ENCODE measurements at regions not wholly inside any gene's neighbourhood (a gene's known extent, or its start where the extent isn't known, plus 50 kb on each side); places are given as distances from the start of the nearest gene placed in this dataset.
"Not testable (repeated sequence)": the region's sequence is repeated elsewhere in the genome, so short reads cannot be mapped to it uniquely, and the experiment has no call there.

GRCh38 chr12:100083308-100083707 is 59.4 kb downstream of the BLTP3B start:
- no peak overlapping the region for H3K4me3 ChIP-seq
- no peaks in the 10 kb centered on the region for H3K27me3 ChIP-seq
- no peak for DNase-seq (ENCODE audit: low spot score in 2 of 2)
- peaks cover 0 to 70% (median 9%) of the 10 kb centered on the region in 3 donors for H3K36me3 ChIP-seq
- H3K9me3 ChIP-seq, result no peaks in the 10 kb centered on the region
- WGBS, 2 donors, result 95% methylated on average over 2 of the region's 2 CpGs
- H3K4me1 ChIP-seq, result no peaks in the 10 kb centered on the region
- TF ChIP-seq POLR2A (IDR thresholded peaks at IDR 0.05), result no peak
- TF ChIP-seq EP300 (IDR thresholded peaks at IDR 0.05), result no peak
- TF ChIP-seq CTCF (IDR thresholded peaks at IDR 0.05), result no peak
- no peak overlapping the region for H3K27ac ChIP-seq

GRCh38 chr12:100078777-100079176 is 63.9 kb downstream of the BLTP3B start:
- not testable (repeated sequence) for H3K27ac ChIP-seq; DNase-seq (ENCODE audit: low spot score in 2 of 2); H3K27me3 ChIP-seq; H3K9me3 ChIP-seq; H3K4me1 ChIP-seq; H3K4me3 ChIP-seq
- 85 to 97% methylated on average over 3 of the region's 3 CpGs for WGBS, 2 donors
- peaks cover 0 to 85% (median 5%) of the 10 kb centered on the region in 3 donors for H3K36me3 ChIP-seq

GRCh38 chr12:100077367-100077766 is 65.3 kb downstream of the BLTP3B start:
- H3K27ac ChIP-seq, result no peak overlapping the region
- H3K4me3 ChIP-seq, result no peak overlapping the region
- WGBS, 2 donors, result 65 to 68% methylated on average over 3 of the region's 3 CpGs
- no peaks in the 10 kb centered on the region for H3K4me1 ChIP-seq
- TF ChIP-seq CTCF (IDR thresholded peaks at IDR 0.05) (no peak), EP300 (IDR thresholded peaks at IDR 0.05) (no peak), POLR2A (IDR thresholded peaks at IDR 0.05) (no peak)
- no peaks in the 10 kb centered on the region for H3K27me3 ChIP-seq
- peak in 1 of 2 donors; percentile 15 for DNase-seq (ENCODE audit: low spot score in 2 of 2)
- H3K36me3 ChIP-seq, result peaks cover 0 to 74% (median 0%) of the 10 kb centered on the region in 3 donors
- peaks cover 0 to 4% (median 0%) of the 10 kb centered on the region in 4 donors for H3K9me3 ChIP-seq

- DNase-seq (ENCODE audit: low spot score in 2 of 2), result no peak
- peaks cover 0 to 72% (median 0%) of the 10 kb centered on the region in 3 donors for H3K36me3 ChIP-seq
- TF ChIP-seq EP300 (IDR thresholded peaks at IDR 0.05) (no peak), CTCF (IDR thresholded peaks at IDR 0.05) (no peak), POLR2A (IDR thresholded peaks at IDR 0.05) (no peak)
- H3K4me3 ChIP-seq, result no peak overlapping the region
- H3K27ac ChIP-seq, result no peak overlapping the region
- no peaks in the 10 kb centered on the region for H3K27me3 ChIP-seq
- 95 to 97% methylated on average over 2 of the region's 2 CpGs for WGBS, 2 donors
- peaks cover 0 to 4% (median 0%) of the 10 kb centered on the region in 4 donors for H3K9me3 ChIP-seq
- H3K4me1 ChIP-seq, result no peaks in the 10 kb centered on the region
Observed at GRCh38 chr12:100075598-100075997, 67.1 kb downstream of the BLTP3B start.

GRCh38 chr12:100069795-100070194 is 72.9 kb downstream of the BLTP3B start:
- H3K27me3 ChIP-seq, result no peaks in the 10 kb centered on the region
- 98 to 100% methylated on average over 1 of the region's 1 CpG for WGBS, 2 donors
- DNase-seq (ENCODE audit: low spot score in 2 of 2), result no peak
- peaks cover 0 to 25% (median 0%) of the 10 kb centered on the region in 4 donors for H3K9me3 ChIP-seq
- no peak overlapping the region for H3K4me3 ChIP-seq
- H3K4me1 ChIP-seq, result no peaks in the 10 kb centered on the region
- H3K36me3 ChIP-seq, result peaks cover 0 to 78% (median 0%) of the 10 kb centered on the region in 3 donors
- no peak overlapping the region for H3K27ac ChIP-seq
- TF ChIP-seq CTCF (IDR thresholded peaks at IDR 0.05), result no peak
- no peak for TF ChIP-seq EP300 (IDR thresholded peaks at IDR 0.05)
- TF ChIP-seq POLR2A (IDR thresholded peaks at IDR 0.05), result no peak

GRCh38 chr12:100068305-100068704 is 74.4 kb downstream of the BLTP3B start:
- H3K27me3 ChIP-seq, result no peaks in the 10 kb centered on the region
- no peak overlapping the region for H3K4me3 ChIP-seq
- H3K36me3 ChIP-seq, result peaks cover 0 to 90% (median 0%) of the 10 kb centered on the region in 3 donors
- H3K4me1 ChIP-seq, result no peaks in the 10 kb centered on the region
- TF ChIP-seq CTCF (IDR thresholded peaks at IDR 0.05) (no peak), POLR2A (IDR thresholded peaks at IDR 0.05) (no peak), EP300 (IDR thresholded peaks at IDR 0.05) (no peak)
- no peak for DNase-seq (ENCODE audit: low spot score in 2 of 2)
- no peak overlapping the region for H3K27ac ChIP-seq
- 98 to 100% methylated on average over 1 of the region's 1 CpG for WGBS, 2 donors
- H3K9me3 ChIP-seq, result peaks cover 0 to 27% (median 0%) of the 10 kb centered on the region in 4 donors

Measured in tibial nerve (tissue), 4 donors.